Activated naive CD4-positive, alpha-beta T cell treated with anti-CD3 and anti-CD28 coated beads, Interleukin-2, amount 50 U/mL, for 16 hours (primary cell): ENCODE measurements at regions not wholly inside any gene's neighbourhood (a gene's known extent, or its start where the extent isn't known, plus 50 kb on each side); places are given as distances from the start of the nearest gene placed in this dataset.

Source experiments
- DNase-seq: peaks from one replicate; pipeline ENCODE4 v3.0.0-alpha.2; 2020

GRCh38 chr3:99087277-99087676, 185.8 kb upstream of the DCBLD2 start:
- DNase-seq, result no peak

- DNase-seq, result no peak
These were observed 183.3 kb upstream of the DCBLD2 start for GRCh38 chr3:99084826-99085225.

- no peak for DNase-seq
These were observed 182.7 kb upstream of the DCBLD2 start for GRCh38 chr3:99084156-99084555.

GRCh38 chr3:99071096-99071495, 169.6 kb upstream of the DCBLD2 start:
- DNase-seq, result no peak

GRCh38 chr3:99069973-99070372, 168.5 kb upstream of the DCBLD2 start:
- DNase-seq, result no peak

- no peak for DNase-seq
These were observed 165.4 kb upstream of the DCBLD2 start for GRCh38 chr3:99066863-99067262.

GRCh38 chr3:99049164-99049563, 147.7 kb upstream of the DCBLD2 start:
- DNase-seq, result no peak

GRCh38 chr3:99041747-99042146, 140.3 kb upstream of the DCBLD2 start:
- no peak for DNase-seq

GRCh38 chr3:99031778-99032177, 130.3 kb upstream of the DCBLD2 start:
- DNase-seq, result no peak

- DNase-seq, result no peak
These were observed 122.2 kb upstream of the DCBLD2 start for GRCh38 chr3:99023590-99024192.

- DNase-seq, result no peak
These were observed 120.0 kb upstream of the DCBLD2 start for GRCh38 chr3:99021466-99021865.

- DNase-seq, result no peak
These were observed 115.0 kb upstream of the DCBLD2 start for GRCh38 chr3:99016452-99016851.

- DNase-seq, result no peak
These were observed 112.4 kb upstream of the DCBLD2 start for GRCh38 chr3:99013777-99014315.

- DNase-seq, result no peak
These were observed 111.6 kb upstream of the DCBLD2 start for GRCh38 chr3:99013077-99013476.

- DNase-seq, result no peak
These were observed 110.6 kb upstream of the DCBLD2 start for GRCh38 chr3:99012051-99012450.

GRCh38 chr3:99009851-99010250, 108.4 kb upstream of the DCBLD2 start:
- DNase-seq, result no peak

- DNase-seq, result no peak
These were observed 105.2 kb upstream of the DCBLD2 start for GRCh38 chr3:99006686-99007085.

GRCh38 chr3:98999675-99000074, 98.2 kb upstream of the DCBLD2 start:
- DNase-seq, result no peak

GRCh38 chr3:98994128-98994762, 92.8 kb upstream of the DCBLD2 start:
- DNase-seq, result no peak

- no peak for DNase-seq
These were observed 89.9 kb upstream of the DCBLD2 start for GRCh38 chr3:98991393-98991792.

- DNase-seq, result no peak
These were observed 89.2 kb upstream of the DCBLD2 start for GRCh38 chr3:98990657-98991056.

- no peak for DNase-seq
These were observed 84.6 kb upstream of the DCBLD2 start for GRCh38 chr3:98986073-98986472.

GRCh38 chr3:98985431-98985830, 83.9 kb upstream of the DCBLD2 start:
- DNase-seq, result no peak

- no peak for DNase-seq
These were observed 82.5 kb upstream of the DCBLD2 start for GRCh38 chr3:98984024-98984423.

GRCh38 chr3:98982351-98982750, 80.9 kb upstream of the DCBLD2 start:
- no peak for DNase-seq
